ENCODE measurements at regions not wholly inside any gene's neighbourhood (a gene's known extent, or its start where the extent isn't known, plus 50 kb on each side); places are given as distances from the start of the nearest gene placed in this dataset.

- H3K36me3 ChIP-seq (replicated peaks in 1 of 2) = no peaks in the 10 kb centered on the region
- H3K4me1 ChIP-seq (replicated peaks in 1 of 2) = no peaks in the 10 kb centered on the region
- no peaks in the 10 kb centered on the region for H3K27me3 ChIP-seq
- DNase-seq = no peak
- intact Hi-C loops (cut with DNase I) = no loop called here
- no peak for TF ChIP-seq CTCF (IDR thresholded peaks at IDR 0.05)
- TF ChIP-seq POLR2A (IDR thresholded peaks at IDR 0.05) = no peak
- WGBS, 4 donors = 26 to 39% (median 37%) methylated on average over 5 of the region's 5 CpGs
- no peak overlapping the region for H3K4me3 ChIP-seq
- no peaks in the 10 kb centered on the region for H3K9me3 ChIP-seq (replicated peaks in 1 of 3)
- no peak overlapping the region for H3K27ac ChIP-seq
These were observed 148.8 kb upstream of the HES1 start for GRCh38 chr3:193987186-193987585.

- Histone ChIP-seq H3K27me3 (no peaks in the 10 kb centered on the region), H3K4me3 (no peak overlapping the region), H3K27ac (no peak overlapping the region), H3K9me3 (replicated peaks in 1 of 3) (no peaks in the 10 kb centered on the region), H3K36me3 (replicated peaks in 1 of 2) (no peaks in the 10 kb centered on the region), H3K4me1 (replicated peaks in 1 of 2) (no peaks in the 10 kb centered on the region)
- intact Hi-C loops (cut with DNase I) = no loop called here
- TF ChIP-seq POLR2A (IDR thresholded peaks at IDR 0.05) (no peak), CTCF (IDR thresholded peaks at IDR 0.05) (no peak)
- DNase-seq = no peak
- 77 to 92% (median 86%) methylated on average over 1 of the region's 1 CpG for WGBS, 4 donors
These were observed 146.8 kb upstream of the HES1 start for GRCh38 chr3:193989186-193989585.

- H3K4me3 ChIP-seq = no peak overlapping the region
- intact Hi-C loops (cut with DNase I) = loop anchor here in 1 of 2 donors (10.0 kb wide), 1 partner anchor 333 kb away; no protein-coding TSS in a partner anchor
- 81 to 87% (median 87%) methylated on average over 11 to 14 of the region's 14 CpGs for WGBS, 4 donors
- H3K9me3 ChIP-seq (replicated peaks in 1 of 3) = no peaks in the 10 kb centered on the region
- H3K4me1 ChIP-seq (replicated peaks in 1 of 2) = no peaks in the 10 kb centered on the region
- DNase-seq = no peak
- TF ChIP-seq POLR2A (IDR thresholded peaks at IDR 0.05) (no peak), CTCF (IDR thresholded peaks at IDR 0.05) (no peak)
- no peaks in the 10 kb centered on the region for H3K36me3 ChIP-seq (replicated peaks in 1 of 2)
- no peaks in the 10 kb centered on the region for H3K27me3 ChIP-seq
- no peak overlapping the region for H3K27ac ChIP-seq
These were observed 144.1 kb upstream of the HES1 start for GRCh38 chr3:193991666-193992424.

- intact Hi-C loops (cut with DNase I) = loop anchor here in 1 of 2 donors (10.0 kb wide), 1 partner anchor 332 kb away; no protein-coding TSS in a partner anchor
- Histone ChIP-seq H3K27ac (no peak overlapping the region), H3K27me3 (no peaks in the 10 kb centered on the region), H3K9me3 (replicated peaks in 1 of 3) (no peaks in the 10 kb centered on the region), H3K4me3 (no peak overlapping the region), H3K36me3 (replicated peaks in 1 of 2) (no peaks in the 10 kb centered on the region), H3K4me1 (replicated peaks in 1 of 2) (no peaks in the 10 kb centered on the region)
- TF ChIP-seq CTCF (IDR thresholded peaks at IDR 0.05) (no peak), POLR2A (IDR thresholded peaks at IDR 0.05) (no peak)
- 76 to 83% (median 81%) methylated on average over 2 of the region's 2 CpGs for WGBS, 4 donors
- no peak for DNase-seq
These were observed 143.4 kb upstream of the HES1 start for GRCh38 chr3:193992425-193993037.

Measured in adrenal gland (tissue), 9 donors.